ENCODE measurements at regions not wholly inside any gene's neighbourhood (a gene's known extent, or its start where the extent isn't known, plus 50 kb on each side); places are given as distances from the start of the nearest gene placed in this dataset.

- TF ChIP-seq POLR2A (IDR thresholded peaks at IDR 0.05), result no peak
- TF ChIP-seq CTCF (IDR thresholded peaks at IDR 0.05), result no peak
Observed at GRCh38 chr14:53381895-53382294, 228.8 kb upstream of the DDHD1 start.

All from thyroid gland (tissue), 4 donors.